Stimulated activated CD4-positive, alpha-beta T cell treated with anti-CD3 and anti-CD28 coated beads, Interleukin-15, amount 100 ng/mL, for 1 hour (primary cell): ENCODE measurements at regions not wholly inside any gene's neighbourhood (a gene's known extent, or its start where the extent isn't known, plus 50 kb on each side); places are given as distances from the start of the nearest gene placed in this dataset.

Experiments used
- DNase-seq, 2 donors: peaks; one replicate each; pipeline ENCODE4 v3.0.0-alpha.2; 2020; ENCODE audit warnings: low read depth in 1 of 2, low spot score in 1 of 2

GRCh38 chr3:127383656-127384179 lies 95.9 kb upstream of the PRR20G start:
- DNase-seq: no peak

- no peak for DNase-seq
Observed at GRCh38 chr3:127377801-127378655, 90.2 kb upstream of the PRR20G start.

- DNase-seq: no peak
Observed at GRCh38 chr3:127375151-127375930, 87.5 kb upstream of the PRR20G start.

- DNase-seq: no peak
Observed at GRCh38 chr3:127374086-127375010, 86.5 kb upstream of the PRR20G start.

- DNase-seq: no peak
Observed at GRCh38 chr3:127373441-127374085, 85.7 kb upstream of the PRR20G start.

- DNase-seq: no peak
Observed at GRCh38 chr3:127371846-127372245, 84.0 kb upstream of the PRR20G start.

- no peak for DNase-seq
Observed at GRCh38 chr3:127371334-127371733, 83.5 kb upstream of the PRR20G start.

GRCh38 chr3:127370906-127371305 lies 83.1 kb upstream of the PRR20G start:
- DNase-seq: no peak

- no peak for DNase-seq
Observed at GRCh38 chr3:127369356-127369935, 81.6 kb upstream of the PRR20G start.

GRCh38 chr3:127368186-127369032 lies 80.6 kb upstream of the PRR20G start:
- DNase-seq: no peak

GRCh38 chr3:127367593-127367992 lies 79.7 kb upstream of the PRR20G start:
- DNase-seq: no peak

GRCh38 chr3:127366383-127366782 lies 78.5 kb upstream of the PRR20G start:
- no peak for DNase-seq

GRCh38 chr3:127365163-127365798 lies 77.4 kb upstream of the PRR20G start:
- DNase-seq: no peak

GRCh38 chr3:127363891-127364290 lies 76.0 kb upstream of the PRR20G start:
- DNase-seq: no peak

- no peak for DNase-seq
Observed at GRCh38 chr3:127363171-127363570, 75.3 kb upstream of the PRR20G start.

- no peak for DNase-seq
Observed at GRCh38 chr3:127360647-127361046, 72.8 kb upstream of the PRR20G start.

- DNase-seq: no peak
Observed at GRCh38 chr3:127358641-127359040, 70.8 kb upstream of the PRR20G start.

- no peak for DNase-seq
Observed at GRCh38 chr3:127356381-127356780, 68.5 kb upstream of the PRR20G start.

- DNase-seq: no peak
Observed at GRCh38 chr3:127354761-127355160, 66.9 kb upstream of the PRR20G start.
